ENCODE measurements at regions not wholly inside any gene's neighbourhood (a gene's known extent, or its start where the extent isn't known, plus 50 kb on each side); places are given as distances from the start of the nearest gene placed in this dataset.
"Not testable (repeated sequence)": the region's sequence is repeated elsewhere in the genome, so short reads cannot be mapped to it uniquely, and the experiment has no call there.

- DNase-seq: no peak
- Histone ChIP-seq H2AFZ (ENCODE audit: insufficient read depth, low read depth, low read length, poor library complexity, severe bottlenecking) (no peak overlapping the region), H3K79me2 (ENCODE audit: insufficient read depth, low read length) (no peaks in the 10 kb centered on the region), H3K36me3 (replicated peaks in 1 of 2; ENCODE audit: control insufficient read depth in 1 of 2, insufficient read depth in 2 of 2, low read length in 2 of 2) (no peaks in the 10 kb centered on the region), H3K4me1 (ENCODE audit: control insufficient read depth in 1 of 2, insufficient read depth in 2 of 2, low read length in 2 of 2) (no peaks in the 10 kb centered on the region), H3K27me3 (ENCODE audit: control insufficient read depth in 2 of 2, insufficient read depth in 2 of 2, low read length in 2 of 2) (no peaks in the 10 kb centered on the region), H3K4me2 (replicated peaks; ENCODE audit: extremely low read depth, low read length, poor library complexity, severe bottlenecking) (no peak overlapping the region), H4K20me1 (ENCODE audit: insufficient read depth, low read length) (no peaks in the 10 kb centered on the region), H3K9ac (ENCODE audit: insufficient read depth, low read length, poor library complexity, severe bottlenecking) (no peak overlapping the region), H3K4me3 (replicated peaks in 1 of 3; ENCODE audit: low read depth in 2 of 3, low read length in 3 of 3) (no peak overlapping the region), H3K9me3 (replicated peaks in 1 of 2; ENCODE audit: control insufficient read depth in 1 of 2, insufficient read depth in 1 of 2, low read length in 2 of 2) (no peaks in the 10 kb centered on the region), H3K27ac (ENCODE audit: low read depth in 1 of 2, low read length in 2 of 2) (no peak overlapping the region)
- intact Hi-C loops (cut with micrococcal nuclease): no loop called here
- Mint-ChIP-seq H3K27ac (no peak overlapping the region), H3K4me1 (peaks cover 4% of the 10 kb centered on the region), H3K36me3 (no peaks in the 10 kb centered on the region), H3K27me3 (ENCODE audit: low read depth in 3 of 3) (no peaks in the 10 kb centered on the region), H3K9me3 (peaks cover 3 to 10% (median 6%) of the 10 kb centered on the region in 7 donors), H3K4me3 (no peak overlapping the region)
- TF ChIP-seq CTCF (IDR thresholded peaks at IDR 0.05): no peak
- WGBS (ENCODE audit: insufficient coverage): 100% methylated on average over 3 of the region's 5 CpGs
Observed at GRCh38 chr5:96187309-96188027, 225.8 kb upstream of the ELL2 start.

GRCh38 chr5:96184510-96184909, 222.9 kb upstream of the ELL2 start:
- not testable (repeated sequence) for DNase-seq, H3K36me3 Mint-ChIP-seq

More at GRCh38 chr5:96184510-96184909, 222.9 kb upstream of the ELL2 start:
- H3K4me1 ChIP-seq (ENCODE audit: control insufficient read depth in 1 of 2, insufficient read depth in 2 of 2, low read length in 2 of 2); H3K79me2 ChIP-seq (ENCODE audit: insufficient read depth, low read length); H3K27ac ChIP-seq (ENCODE audit: low read depth in 1 of 2, low read length in 2 of 2); H3K4me3 ChIP-seq (replicated peaks in 1 of 3; ENCODE audit: low read depth in 2 of 3, low read length in 3 of 3); H3K4me1 Mint-ChIP-seq; H4K20me1 ChIP-seq (ENCODE audit: insufficient read depth, low read length); H3K4me2 ChIP-seq (replicated peaks; ENCODE audit: extremely low read depth, low read length, poor library complexity, severe bottlenecking); H3K27ac Mint-ChIP-seq; H3K27me3 Mint-ChIP-seq (ENCODE audit: low read depth in 3 of 3); H3K36me3 ChIP-seq (replicated peaks in 1 of 2; ENCODE audit: control insufficient read depth in 1 of 2, insufficient read depth in 2 of 2, low read length in 2 of 2); H2AFZ ChIP-seq (ENCODE audit: insufficient read depth, low read depth, low read length, poor library complexity, severe bottlenecking); intact Hi-C loops (cut with micrococcal nuclease); H3K9ac ChIP-seq (ENCODE audit: insufficient read depth, low read length, poor library complexity, severe bottlenecking); H3K9me3 ChIP-seq (replicated peaks in 1 of 2; ENCODE audit: control insufficient read depth in 1 of 2, insufficient read depth in 1 of 2, low read length in 2 of 2); H3K4me3 Mint-ChIP-seq; H3K27me3 ChIP-seq (ENCODE audit: control insufficient read depth in 2 of 2, insufficient read depth in 2 of 2, low read length in 2 of 2): not testable (repeated sequence)
- H3K9me3 Mint-ChIP-seq: peaks cover 3 to 10% (median 6%) of the 10 kb centered on the region in 7 donors
